ENCODE measurements at regions not wholly inside any gene's neighbourhood (a gene's known extent, or its start where the extent isn't known, plus 50 kb on each side); places are given as distances from the start of the nearest gene placed in this dataset.

DNA sequence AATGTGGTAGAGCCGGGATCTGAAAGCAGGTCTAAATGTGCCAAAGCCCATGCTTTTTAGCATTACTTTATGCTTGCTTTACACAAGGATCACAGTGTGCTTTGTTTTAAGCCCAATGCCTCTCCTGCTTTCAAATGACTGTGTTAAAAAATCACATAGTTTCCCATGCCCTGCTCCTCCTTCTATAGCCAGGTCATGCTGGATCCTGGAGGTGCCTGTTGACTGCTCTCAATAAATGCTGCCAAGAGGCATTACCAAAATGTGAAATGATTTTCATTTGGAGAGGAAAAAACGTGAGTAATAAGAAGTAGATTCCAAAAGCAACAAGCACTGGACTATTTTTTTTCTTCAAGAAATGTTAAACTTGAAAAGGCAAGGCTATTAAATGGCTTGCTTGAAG lies 420.7 kb upstream of the USP24 start:
- H3K4me1 Mint-ChIP-seq (ENCODE audit: low read depth) = no peaks in the 10 kb centered on the region
- no peak overlapping the region for H3K27ac Mint-ChIP-seq
- H3K4me3 Mint-ChIP-seq = no peak overlapping the region
- no peaks in the 10 kb centered on the region for H3K27me3 Mint-ChIP-seq (ENCODE audit: low read depth)
- no peak for ATAC-seq
- H3K9me3 Mint-ChIP-seq (ENCODE audit: insufficient read depth) = no peaks in the 10 kb centered on the region
- H3K36me3 Mint-ChIP-seq (ENCODE audit: low read depth) = no peaks in the 10 kb centered on the region
- CTCF ChIA-PET = no interaction called here
- POLR2A ChIA-PET = no interaction called here
- no peak for DNase-seq

DNA sequence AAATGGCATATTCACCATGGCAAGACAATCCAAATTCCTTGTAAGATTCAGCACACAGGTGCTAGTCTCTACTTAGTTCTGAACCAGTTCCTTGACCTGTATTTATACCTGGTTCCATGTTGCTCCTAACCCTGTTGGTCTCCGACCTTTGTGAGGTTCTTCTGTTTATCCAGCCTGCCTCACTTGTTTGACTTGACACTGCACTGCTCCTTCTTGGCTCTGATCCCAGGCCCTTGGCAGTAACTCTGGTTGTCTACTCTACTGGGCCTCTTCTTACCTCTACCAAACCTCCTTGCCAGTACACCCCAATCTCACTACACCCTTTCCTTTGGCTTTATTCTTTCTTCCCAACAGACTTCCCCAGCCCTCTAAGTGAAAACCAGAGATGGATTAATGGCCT lies 419.4 kb upstream of the USP24 start:
- H3K4me3 Mint-ChIP-seq = no peak overlapping the region
- H3K36me3 Mint-ChIP-seq (ENCODE audit: low read depth) = no peaks in the 10 kb centered on the region
- DNase-seq (no peak), ATAC-seq (no peak)
- POLR2A ChIA-PET = no interaction called here
- no peaks in the 10 kb centered on the region for H3K9me3 Mint-ChIP-seq (ENCODE audit: insufficient read depth)
- no peaks in the 10 kb centered on the region for H3K4me1 Mint-ChIP-seq (ENCODE audit: low read depth)
- CTCF ChIA-PET = no interaction called here
- H3K27me3 Mint-ChIP-seq (ENCODE audit: low read depth) = no peaks in the 10 kb centered on the region
- no peak overlapping the region for H3K27ac Mint-ChIP-seq

DNA sequence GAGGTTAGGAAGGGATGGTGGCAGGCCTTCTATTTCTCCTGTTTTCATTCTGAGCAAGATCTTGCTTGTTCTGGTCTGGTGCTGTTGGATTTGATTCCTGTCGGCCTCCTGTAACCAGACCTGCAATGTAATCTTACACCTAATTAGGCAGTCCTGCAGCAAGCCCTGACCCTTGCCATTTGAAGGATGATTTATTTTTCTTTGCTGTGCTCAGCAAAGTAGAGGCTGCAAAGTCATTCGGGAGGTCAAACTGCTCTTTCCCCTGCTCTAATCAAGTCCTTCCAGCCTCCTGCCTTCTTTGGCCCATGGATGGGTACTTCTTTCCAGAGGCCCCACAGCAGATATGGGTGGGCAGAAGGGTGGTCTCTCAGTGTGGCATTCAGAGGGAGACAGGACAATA lies 417.7 kb upstream of the USP24 start:
- Mint-ChIP-seq H3K4me1 (ENCODE audit: low read depth) (no peaks in the 10 kb centered on the region), H3K9me3 (ENCODE audit: insufficient read depth) (no peaks in the 10 kb centered on the region), H3K27ac (no peak overlapping the region), H3K36me3 (ENCODE audit: low read depth) (no peaks in the 10 kb centered on the region), H3K4me3 (no peak overlapping the region), H3K27me3 (ENCODE audit: low read depth) (no peaks in the 10 kb centered on the region)
- ATAC-seq = no peak
- DNase-seq = no peak
- CTCF ChIA-PET = no interaction called here
- POLR2A ChIA-PET = no interaction called here

DNA sequence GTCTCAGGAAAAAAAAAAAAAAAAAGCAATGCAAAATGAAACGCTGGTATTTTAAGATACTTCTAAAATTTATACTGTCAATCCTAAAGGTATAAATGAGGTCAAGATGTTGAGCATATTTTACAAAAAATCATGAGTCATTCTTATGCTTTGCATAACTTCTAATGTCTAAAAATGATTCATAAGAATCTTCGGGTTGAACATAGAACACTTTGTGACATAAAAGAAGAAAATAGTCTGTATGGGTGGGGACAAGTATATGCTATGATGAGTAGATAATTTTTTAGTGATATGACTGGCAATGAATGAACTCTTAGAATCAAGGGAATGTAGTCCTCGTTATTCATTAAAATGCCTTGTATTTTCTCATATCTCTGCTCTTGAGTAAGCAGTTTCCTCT lies 416.9 kb upstream of the USP24 start:
- no peaks in the 10 kb centered on the region for H3K36me3 Mint-ChIP-seq (ENCODE audit: low read depth)
- H3K4me3 Mint-ChIP-seq = no peak overlapping the region
- H3K27ac Mint-ChIP-seq = no peak overlapping the region
- ATAC-seq (no peak), DNase-seq (no peak)
- no peaks in the 10 kb centered on the region for H3K9me3 Mint-ChIP-seq (ENCODE audit: insufficient read depth)
- H3K4me1 Mint-ChIP-seq (ENCODE audit: low read depth) = no peaks in the 10 kb centered on the region
- ChIA-PET CTCF (no interaction called here), POLR2A (no interaction called here)
- no peaks in the 10 kb centered on the region for H3K27me3 Mint-ChIP-seq (ENCODE audit: low read depth)

DNA sequence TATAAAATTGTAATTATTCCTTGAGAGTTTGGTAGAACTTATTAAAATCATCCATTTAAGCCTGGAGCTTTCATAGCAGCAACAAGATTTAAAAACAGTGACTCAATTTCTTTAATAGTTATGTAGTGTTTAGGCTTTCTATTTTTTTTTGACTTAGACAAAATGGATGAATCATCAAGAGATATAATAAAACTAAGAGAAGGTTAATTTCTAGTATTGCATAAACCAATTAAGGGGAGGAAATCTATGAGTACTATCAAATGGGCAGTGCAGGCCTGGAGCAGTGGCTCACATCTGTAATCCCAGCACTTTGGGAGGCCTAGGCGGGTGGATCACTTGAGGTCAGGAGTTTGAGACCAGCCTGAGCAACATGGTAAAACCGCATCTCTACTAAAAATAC lies 416.3 kb upstream of the USP24 start:
- DNase-seq = no peak
- Mint-ChIP-seq H3K36me3 (ENCODE audit: low read depth) (no peaks in the 10 kb centered on the region), H3K4me1 (ENCODE audit: low read depth) (no peaks in the 10 kb centered on the region), H3K27me3 (ENCODE audit: low read depth) (no peaks in the 10 kb centered on the region), H3K4me3 (no peak overlapping the region), H3K9me3 (ENCODE audit: insufficient read depth) (no peaks in the 10 kb centered on the region), H3K27ac (no peak overlapping the region)
- CTCF ChIA-PET = no interaction called here
- POLR2A ChIA-PET = no interaction called here
- no peak for ATAC-seq

DNA sequence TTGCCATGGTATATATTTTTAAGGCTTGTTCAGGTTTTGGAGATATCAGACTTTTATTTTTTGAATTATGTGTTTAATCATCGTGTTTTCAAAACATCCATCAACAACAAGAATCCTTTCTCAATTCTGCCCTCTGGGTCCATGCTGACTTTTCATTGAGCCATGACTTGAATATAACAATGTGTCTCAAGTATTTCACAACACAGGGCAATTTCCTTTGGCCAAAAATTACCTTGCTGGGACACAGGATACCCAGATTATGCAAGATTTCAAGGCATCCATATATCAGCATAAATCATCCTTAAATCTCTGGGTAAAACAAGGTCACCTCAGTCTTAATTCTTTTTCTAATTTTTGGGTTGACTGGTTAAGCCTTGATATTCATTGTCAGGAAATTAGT lies 411.2 kb upstream of the USP24 start:
- DNase-seq = no peak
- POLR2A ChIA-PET = no interaction called here

DNA sequence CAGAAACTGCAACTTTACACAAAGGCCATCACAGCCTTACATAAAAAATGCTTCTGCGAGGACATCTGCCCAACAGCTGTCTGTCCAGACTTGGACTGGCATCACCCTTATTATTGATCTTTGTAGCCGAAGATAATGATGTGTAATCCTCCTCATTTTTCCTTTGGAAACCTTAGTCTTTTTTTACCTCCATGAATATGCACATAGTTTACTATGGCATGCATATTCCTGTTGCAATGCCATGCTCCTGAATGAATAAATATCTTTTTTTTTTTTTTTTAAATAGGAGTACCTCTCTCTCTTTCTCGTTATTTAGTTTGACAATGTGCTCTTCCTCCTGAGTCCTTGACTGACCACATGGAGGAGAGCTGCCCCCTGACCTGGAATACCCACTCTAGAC lies 409.6 kb upstream of the USP24 start:
- ChIA-PET CTCF (no interaction called here), POLR2A (no interaction called here)
- no peaks in the 10 kb centered on the region for H3K36me3 Mint-ChIP-seq (ENCODE audit: low read depth)
- no peak for DNase-seq
- no peak overlapping the region for H3K4me3 Mint-ChIP-seq
- H3K27me3 Mint-ChIP-seq (ENCODE audit: low read depth) = no peaks in the 10 kb centered on the region
- H3K9me3 Mint-ChIP-seq (ENCODE audit: insufficient read depth) = no peaks in the 10 kb centered on the region
- no peak overlapping the region for H3K27ac Mint-ChIP-seq
- H3K4me1 Mint-ChIP-seq (ENCODE audit: low read depth) = no peaks in the 10 kb centered on the region
- ATAC-seq = no peak

More for the DNA sequence above, 411.2 kb upstream of the USP24 start:
- Mint-ChIP-seq H3K9me3 (ENCODE audit: insufficient read depth) (no peaks in the 10 kb centered on the region), H3K27me3 (ENCODE audit: low read depth) (no peaks in the 10 kb centered on the region), H3K4me1 (ENCODE audit: low read depth) (no peaks in the 10 kb centered on the region), H3K36me3 (ENCODE audit: low read depth) (no peaks in the 10 kb centered on the region), H3K27ac (no peak overlapping the region), H3K4me3 (no peak overlapping the region)
- CTCF ChIA-PET = no interaction called here
- ATAC-seq = no peak

DNA sequence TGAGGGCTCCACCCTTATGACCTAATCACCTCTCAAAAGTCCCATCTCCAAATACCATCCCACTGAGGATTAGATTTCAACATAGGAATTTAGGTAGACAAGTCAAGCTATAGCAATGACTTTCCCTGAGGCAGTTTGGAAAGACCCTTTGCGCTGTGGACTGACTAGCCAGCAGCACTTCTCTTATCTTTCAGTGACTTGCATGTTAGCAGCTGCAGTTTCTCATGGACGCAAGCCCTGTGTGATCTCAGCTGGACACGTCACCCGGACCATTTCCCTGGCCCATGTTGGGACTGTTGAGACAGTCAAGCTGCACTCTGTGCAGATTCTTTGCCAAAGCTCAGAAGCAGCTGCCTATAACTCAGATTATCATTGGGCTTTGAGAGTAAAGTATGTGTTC lies 408.1 kb upstream of the USP24 start:
- no peak overlapping the region for H3K27ac Mint-ChIP-seq
- no peaks in the 10 kb centered on the region for H3K4me1 Mint-ChIP-seq (ENCODE audit: low read depth)
- POLR2A ChIA-PET = no interaction called here
- CTCF ChIA-PET = no interaction called here
- no peak for ATAC-seq
- H3K4me3 Mint-ChIP-seq = no peak overlapping the region
- H3K27me3 Mint-ChIP-seq (ENCODE audit: low read depth) = no peaks in the 10 kb centered on the region
- no peaks in the 10 kb centered on the region for H3K9me3 Mint-ChIP-seq (ENCODE audit: insufficient read depth)
- no peak for DNase-seq
- H3K36me3 Mint-ChIP-seq (ENCODE audit: low read depth) = no peaks in the 10 kb centered on the region

DNA sequence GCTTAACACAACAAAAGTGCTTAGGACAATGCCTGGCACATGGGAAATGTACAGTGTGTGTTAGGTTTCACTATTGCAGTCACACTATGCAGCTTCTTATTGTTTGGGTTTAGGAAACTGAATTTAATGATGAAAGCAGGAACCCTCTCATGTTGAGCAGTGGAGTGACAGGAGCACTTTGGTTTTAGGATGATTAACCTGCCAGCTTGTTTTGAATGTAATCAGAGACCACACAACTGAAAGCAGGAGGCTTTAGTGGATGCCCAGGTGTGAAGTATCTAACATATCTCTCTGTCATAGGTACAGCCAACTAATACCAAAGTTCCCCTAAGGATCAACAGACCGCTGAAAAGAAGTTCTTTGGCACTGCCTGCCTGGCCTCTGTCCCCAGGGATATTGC lies 406.9 kb upstream of the USP24 start:
- ChIA-PET POLR2A (no interaction called here), CTCF (interaction anchor here (0.6 kb wide), 1 partner anchor 65 kb away, joined by 3 read pairs; no protein-coding TSS in a partner anchor)
- H3K4me1 Mint-ChIP-seq (ENCODE audit: low read depth) = no peaks in the 10 kb centered on the region
- ATAC-seq (no peak), DNase-seq (no peak)
- no peak overlapping the region for H3K27ac Mint-ChIP-seq
- no peak overlapping the region for H3K4me3 Mint-ChIP-seq
- H3K9me3 Mint-ChIP-seq (ENCODE audit: insufficient read depth) = peaks cover under 1% of the 10 kb centered on the region
- H3K36me3 Mint-ChIP-seq (ENCODE audit: low read depth) = no peaks in the 10 kb centered on the region
- H3K27me3 Mint-ChIP-seq (ENCODE audit: low read depth) = no peaks in the 10 kb centered on the region

DNA sequence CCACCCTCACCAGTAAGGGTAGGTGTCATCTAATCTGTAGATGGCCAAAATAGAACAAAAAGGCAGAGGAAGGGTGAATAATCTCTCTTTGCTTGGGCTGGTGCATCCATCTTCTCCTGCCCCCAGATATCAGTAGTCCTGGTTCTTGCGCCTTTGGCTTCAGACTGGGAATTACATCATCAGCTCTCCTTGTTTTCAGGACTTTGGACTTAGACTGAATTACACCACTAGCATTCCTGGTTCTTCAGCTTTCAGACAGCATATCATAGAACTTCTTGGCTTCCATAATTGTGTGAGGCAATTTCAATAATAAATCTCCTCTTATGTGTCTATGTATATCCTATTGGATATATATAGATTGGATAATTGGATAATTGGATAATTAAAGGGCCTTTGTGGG lies 403.0 kb upstream of the USP24 start:
- no peak for DNase-seq
- Mint-ChIP-seq H3K9me3 (ENCODE audit: insufficient read depth) (peaks cover 4% of the 10 kb centered on the region), H3K4me1 (ENCODE audit: low read depth) (no peaks in the 10 kb centered on the region), H3K27me3 (ENCODE audit: low read depth) (no peaks in the 10 kb centered on the region), H3K36me3 (ENCODE audit: low read depth) (no peaks in the 10 kb centered on the region), H3K27ac (no peak overlapping the region), H3K4me3 (no peak overlapping the region)
- ATAC-seq = no peak
- CTCF ChIA-PET = no interaction called here
- POLR2A ChIA-PET = no interaction called here

DNA sequence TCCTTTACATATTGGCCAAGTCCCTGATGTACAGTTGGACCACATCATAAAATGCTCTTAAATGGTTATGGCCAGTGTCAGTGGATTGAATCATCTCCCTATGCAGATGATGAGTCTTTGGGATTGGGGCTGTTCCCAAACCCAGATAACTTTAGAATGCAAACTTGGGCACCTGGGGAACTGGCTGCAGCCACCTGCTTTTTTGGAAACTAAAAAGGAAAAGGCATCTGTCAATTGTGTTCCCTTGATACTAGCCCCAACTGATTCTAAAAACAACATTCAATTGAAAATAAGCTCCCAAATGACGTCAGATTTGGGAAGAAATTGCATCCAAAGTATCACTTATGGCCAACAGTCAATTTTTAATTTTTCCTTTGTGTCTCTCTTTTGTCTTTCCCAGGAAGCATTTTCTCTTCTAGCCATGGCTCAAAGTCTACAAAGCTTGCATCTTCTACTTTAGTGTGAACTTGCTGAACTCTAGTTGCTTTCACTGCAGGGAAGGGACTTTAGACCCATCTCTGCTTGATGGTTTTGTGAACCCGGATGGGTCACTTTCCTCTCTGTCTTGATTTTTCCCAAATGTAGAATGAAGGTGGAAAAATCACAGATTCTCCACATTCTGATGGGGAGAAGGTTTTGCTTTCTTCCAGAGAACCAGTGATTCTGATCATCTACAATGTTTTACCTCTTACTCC lies 402.3 kb upstream of the USP24 start:
- Mint-ChIP-seq H3K27ac (no peak overlapping the region), H3K4me1 (ENCODE audit: low read depth) (no peaks in the 10 kb centered on the region), H3K36me3 (ENCODE audit: low read depth) (no peaks in the 10 kb centered on the region), H3K9me3 (ENCODE audit: insufficient read depth) (peaks cover 4% of the 10 kb centered on the region), H3K27me3 (ENCODE audit: low read depth) (no peaks in the 10 kb centered on the region), H3K4me3 (no peak overlapping the region)
- POLR2A ChIA-PET = no interaction called here
- DNase-seq = no peak
- CTCF ChIA-PET = no interaction called here
- ATAC-seq = no peak

DNA sequence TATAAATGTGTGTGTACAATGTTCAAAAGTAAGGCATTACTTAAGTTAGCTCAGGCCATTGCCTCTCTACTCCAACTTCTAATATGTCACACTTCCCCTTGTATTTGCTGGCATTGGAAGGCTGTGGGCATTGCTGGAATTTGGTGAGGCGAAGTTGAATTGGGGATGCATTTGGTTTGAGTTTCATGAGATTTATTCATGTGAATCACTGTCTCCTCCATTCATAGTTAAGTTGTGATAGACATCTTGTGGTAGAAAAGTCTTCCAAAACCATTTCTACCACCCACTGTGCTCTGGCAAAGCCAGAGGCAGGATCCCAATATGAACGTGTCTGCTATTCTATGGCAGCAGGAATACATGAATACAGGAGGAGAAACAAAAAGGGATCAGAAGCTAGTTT lies 397.8 kb upstream of the USP24 start:
- Mint-ChIP-seq H3K4me3 (no peak overlapping the region), H3K9me3 (ENCODE audit: insufficient read depth) (peaks cover 4% of the 10 kb centered on the region), H3K4me1 (ENCODE audit: low read depth) (no peaks in the 10 kb centered on the region), H3K27ac (no peak overlapping the region), H3K36me3 (ENCODE audit: low read depth) (no peaks in the 10 kb centered on the region), H3K27me3 (ENCODE audit: low read depth) (no peaks in the 10 kb centered on the region)
- no peak for DNase-seq
- ChIA-PET POLR2A (no interaction called here), CTCF (no interaction called here)
- ATAC-seq = no peak

DNA sequence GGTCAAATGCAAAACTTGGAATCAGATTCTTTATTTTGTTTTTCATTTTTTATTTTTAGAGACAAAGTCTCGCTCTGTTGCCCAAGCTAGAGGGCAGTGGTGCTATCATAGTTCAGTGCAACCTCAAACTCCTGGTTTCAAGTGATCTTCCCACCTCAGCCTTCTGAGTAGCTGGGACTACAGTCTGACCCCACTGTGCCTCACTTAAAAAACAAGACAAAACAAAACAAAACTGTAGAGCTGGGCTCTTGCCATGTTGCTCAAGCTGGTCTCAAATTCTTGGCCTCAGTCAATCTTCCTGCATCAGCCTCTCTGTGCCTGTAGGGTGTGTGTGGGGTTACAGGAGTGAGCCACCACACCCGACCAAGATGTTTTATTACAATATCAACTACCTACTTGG lies 396.0 kb upstream of the USP24 start:
- H3K36me3 Mint-ChIP-seq (ENCODE audit: low read depth) = no peaks in the 10 kb centered on the region
- CTCF ChIA-PET = no interaction called here
- H3K4me3 Mint-ChIP-seq = no peak overlapping the region
- H3K27ac Mint-ChIP-seq = no peak overlapping the region
- no peaks in the 10 kb centered on the region for H3K27me3 Mint-ChIP-seq (ENCODE audit: low read depth)
- POLR2A ChIA-PET = no interaction called here
- ATAC-seq (no peak), DNase-seq (no peak)
- H3K9me3 Mint-ChIP-seq (ENCODE audit: insufficient read depth) = no peaks in the 10 kb centered on the region
- H3K4me1 Mint-ChIP-seq (ENCODE audit: low read depth) = no peaks in the 10 kb centered on the region

All from activated CD8-positive, alpha-beta T cell treated with anti-CD3 and anti-CD28 coated beads, Interleukin-2, amount 10 ng/mL, durations not matched to agents 7 days and 5 days (primary cell).